GF-D8 (cell line): ENCODE measurements at regions not wholly inside any gene's neighbourhood (a gene's known extent, or its start where the extent isn't known, plus 50 kb on each side); places are given as distances from the start of the nearest gene placed in this dataset.

Source experiments
- DNase-seq: peaks from one replicate; lab custom pipeline; 2025; lab: John Stamatoyannopoulos, UW

- DNase-seq, result no peak
These were observed 925.7 kb downstream of the EPHA4 start for GRCh38 chr2:220646424-220646823.

- DNase-seq, result no peak
These were observed 923.5 kb downstream of the EPHA4 start for GRCh38 chr2:220648628-220649027.

- DNase-seq, result no peak
These were observed 918.3 kb downstream of the EPHA4 start for GRCh38 chr2:220653776-220654175.

GRCh38 chr2:220654322-220654721 is 917.8 kb downstream of the EPHA4 start:
- no peak for DNase-seq

GRCh38 chr2:220660277-220661145 is 911.6 kb downstream of the EPHA4 start:
- no peak for DNase-seq

GRCh38 chr2:220662431-220662830 is 909.7 kb downstream of the EPHA4 start:
- DNase-seq, result no peak

GRCh38 chr2:220663065-220663464 is 909.0 kb downstream of the EPHA4 start:
- no peak for DNase-seq

- DNase-seq, result no peak
These were observed 907.6 kb downstream of the EPHA4 start for GRCh38 chr2:220664272-220665107.

GRCh38 chr2:220665108-220665471 is 907.0 kb downstream of the EPHA4 start:
- DNase-seq, result no peak

- no peak for DNase-seq
These were observed 902.8 kb downstream of the EPHA4 start for GRCh38 chr2:220669324-220669723.

GRCh38 chr2:220670511-220670910 is 901.6 kb downstream of the EPHA4 start:
- DNase-seq, result no peak

- DNase-seq, result no peak
These were observed 898.8 kb downstream of the EPHA4 start for GRCh38 chr2:220673151-220673874.

GRCh38 chr2:220674033-220674432 is 898.1 kb downstream of the EPHA4 start:
- DNase-seq, result no peak

- DNase-seq, result no peak
These were observed 895.4 kb downstream of the EPHA4 start for GRCh38 chr2:220676695-220677094.

GRCh38 chr2:220678943-220679342 is 893.2 kb downstream of the EPHA4 start:
- no peak for DNase-seq

- no peak for DNase-seq
These were observed 889.5 kb downstream of the EPHA4 start for GRCh38 chr2:220682616-220683015.

- DNase-seq, result no peak
These were observed 888.0 kb downstream of the EPHA4 start for GRCh38 chr2:220684099-220684498.

GRCh38 chr2:220687231-220687843 is 884.8 kb downstream of the EPHA4 start:
- no peak for DNase-seq

GRCh38 chr2:220695397-220696279 is 876.5 kb downstream of the EPHA4 start:
- DNase-seq, result no peak

- no peak for DNase-seq
These were observed 875.8 kb downstream of the EPHA4 start for GRCh38 chr2:220696280-220696669.

GRCh38 chr2:220697011-220697410 is 875.1 kb downstream of the EPHA4 start:
- DNase-seq, result no peak
